ENCODE measurements at regions not wholly inside any gene's neighbourhood (a gene's known extent, or its start where the extent isn't known, plus 50 kb on each side); places are given as distances from the start of the nearest gene placed in this dataset.

DNA sequence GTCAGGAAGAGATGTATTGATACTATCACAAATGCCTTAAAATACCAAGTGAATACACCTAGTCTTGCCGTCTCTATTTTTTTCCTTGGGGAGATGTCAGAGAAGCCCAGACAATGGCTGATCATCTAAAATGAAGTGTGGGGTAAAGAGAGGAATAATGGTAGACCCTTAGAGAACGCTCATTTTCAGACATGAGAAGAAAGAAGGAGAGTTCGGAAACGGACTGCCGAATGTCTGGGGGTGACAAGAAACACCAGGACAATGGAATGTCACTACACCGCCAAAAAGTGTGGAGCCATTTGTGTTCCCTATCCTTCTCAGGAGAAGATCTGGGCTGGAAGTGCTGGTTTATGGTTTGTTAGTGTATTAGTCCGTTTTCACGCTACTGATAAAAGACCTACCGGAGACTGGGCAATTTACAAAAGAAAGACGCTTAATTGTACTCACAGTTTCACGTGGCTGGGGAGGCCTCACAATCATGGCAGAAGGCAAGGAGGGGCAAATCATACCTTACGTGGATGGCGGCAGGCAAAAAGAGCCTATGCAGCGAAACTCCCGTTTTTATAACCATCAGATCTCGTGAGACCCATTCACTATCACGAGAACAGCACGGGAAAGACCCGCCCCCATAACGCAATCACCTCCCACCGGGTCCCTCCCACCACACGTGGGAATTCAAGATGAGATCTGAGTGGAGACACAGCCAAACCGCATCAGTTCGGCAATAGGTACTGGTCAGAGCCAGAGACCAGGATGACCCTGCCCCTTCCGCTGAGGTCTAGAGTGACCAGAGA, 743.7 kb downstream of the GALR1 start:
- DNase-seq, result no peak
- Mint-ChIP-seq H3K4me3 (no peak overlapping the region), H3K36me3 (no peaks in the 10 kb centered on the region), H3K9me3 (peaks cover 3 to 18% (median 5%) of the 10 kb centered on the region in 7 donors), H3K27ac (no peak overlapping the region), H3K27me3 (ENCODE audit: low read depth in 3 of 3) (peaks cover 0 to 7% (median 0%) of the 10 kb centered on the region in 3 donors), H3K4me1 (no peaks in the 10 kb centered on the region)
- no peak overlapping the region for H2AFZ ChIP-seq (ENCODE audit: insufficient read depth, low read depth, low read length, poor library complexity, severe bottlenecking)
- no peaks in the 10 kb centered on the region for H3K36me3 ChIP-seq (replicated peaks in 1 of 2; ENCODE audit: control insufficient read depth in 1 of 2, insufficient read depth in 2 of 2, low read length in 2 of 2)
- no peak overlapping the region for H3K27ac ChIP-seq (ENCODE audit: low read depth in 1 of 2, low read length in 2 of 2)
- no peak overlapping the region for H3K4me3 ChIP-seq (replicated peaks in 1 of 3; ENCODE audit: low read depth in 2 of 3, low read length in 3 of 3)
- H3K9ac ChIP-seq (ENCODE audit: insufficient read depth, low read length, poor library complexity, severe bottlenecking), result no peak overlapping the region
- H3K4me2 ChIP-seq (replicated peaks; ENCODE audit: extremely low read depth, low read length, poor library complexity, severe bottlenecking), result no peak overlapping the region
- H3K4me1 ChIP-seq (ENCODE audit: control insufficient read depth in 1 of 2, insufficient read depth in 2 of 2, low read length in 2 of 2), result no peaks in the 10 kb centered on the region
- H3K79me2 ChIP-seq (ENCODE audit: insufficient read depth, low read length), result no peaks in the 10 kb centered on the region
- TF ChIP-seq, protein P1, sequence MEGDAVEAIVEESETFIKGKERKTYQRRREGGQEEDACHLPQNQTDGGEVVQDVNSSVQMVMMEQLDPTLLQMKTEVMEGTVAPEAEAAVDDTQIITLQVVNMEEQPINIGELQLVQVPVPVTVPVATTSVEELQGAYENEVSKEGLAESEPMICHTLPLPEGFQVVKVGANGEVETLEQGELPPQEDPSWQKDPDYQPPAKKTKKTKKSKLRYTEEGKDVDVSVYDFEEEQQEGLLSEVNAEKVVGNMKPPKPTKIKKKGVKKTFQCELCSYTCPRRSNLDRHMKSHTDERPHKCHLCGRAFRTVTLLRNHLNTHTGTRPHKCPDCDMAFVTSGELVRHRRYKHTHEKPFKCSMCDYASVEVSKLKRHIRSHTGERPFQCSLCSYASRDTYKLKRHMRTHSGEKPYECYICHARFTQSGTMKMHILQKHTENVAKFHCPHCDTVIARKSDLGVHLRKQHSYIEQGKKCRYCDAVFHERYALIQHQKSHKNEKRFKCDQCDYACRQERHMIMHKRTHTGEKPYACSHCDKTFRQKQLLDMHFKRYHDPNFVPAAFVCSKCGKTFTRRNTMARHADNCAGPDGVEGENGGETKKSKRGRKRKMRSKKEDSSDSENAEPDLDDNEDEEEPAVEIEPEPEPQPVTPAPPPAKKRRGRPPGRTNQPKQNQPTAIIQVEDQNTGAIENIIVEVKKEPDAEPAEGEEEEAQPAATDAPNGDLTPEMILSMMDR (IDR thresholded peaks at IDR 0.05), result no peak
- no peaks in the 10 kb centered on the region for H4K20me1 ChIP-seq (ENCODE audit: insufficient read depth, low read length)
- WGBS (ENCODE audit: insufficient coverage), result 90% methylated on average over 17 of the region's 25 CpGs
- peaks cover 0 to 4% of the 10 kb centered on the region in 2 donors for H3K9me3 ChIP-seq (replicated peaks in 1 of 2; ENCODE audit: control insufficient read depth in 1 of 2, insufficient read depth in 1 of 2, low read length in 2 of 2)
- H3K27me3 ChIP-seq (ENCODE audit: control insufficient read depth in 2 of 2, insufficient read depth in 2 of 2, low read length in 2 of 2), result no peaks in the 10 kb centered on the region
- intact Hi-C loops (cut with micrococcal nuclease), result no loop called here

DNA sequence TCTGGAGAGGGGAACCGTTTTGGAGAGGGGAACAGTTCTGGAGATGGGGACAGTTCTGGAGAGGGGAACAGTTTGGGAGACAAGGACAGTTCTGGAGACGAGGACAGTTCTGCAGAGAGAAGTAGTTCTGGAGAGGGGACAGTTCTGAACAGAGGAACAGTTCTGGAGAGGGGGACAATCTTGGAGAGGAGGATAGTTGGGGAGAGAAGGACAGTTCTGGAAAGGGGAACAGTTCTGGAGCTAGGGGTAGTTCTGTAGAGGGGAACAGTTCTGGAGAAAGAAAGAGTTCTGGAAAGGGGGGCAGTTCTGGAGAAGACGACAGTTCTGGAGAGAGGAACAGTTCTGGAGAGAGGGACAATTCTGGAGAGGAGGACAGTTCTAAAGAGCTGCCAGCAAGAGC, 745.9 kb downstream of the GALR1 start:
- Histone ChIP-seq H3K9me3 (replicated peaks in 1 of 2; ENCODE audit: control insufficient read depth in 1 of 2, insufficient read depth in 1 of 2, low read length in 2 of 2) (peaks cover 0 to 4% of the 10 kb centered on the region in 2 donors), H4K20me1 (ENCODE audit: insufficient read depth, low read length) (no peaks in the 10 kb centered on the region), H3K4me2 (replicated peaks; ENCODE audit: extremely low read depth, low read length, poor library complexity, severe bottlenecking) (no peak overlapping the region), H3K27me3 (ENCODE audit: control insufficient read depth in 2 of 2, insufficient read depth in 2 of 2, low read length in 2 of 2) (no peaks in the 10 kb centered on the region), H3K9ac (ENCODE audit: insufficient read depth, low read length, poor library complexity, severe bottlenecking) (no peak overlapping the region), H2AFZ (ENCODE audit: insufficient read depth, low read depth, low read length, poor library complexity, severe bottlenecking) (no peak overlapping the region), H3K36me3 (replicated peaks in 1 of 2; ENCODE audit: control insufficient read depth in 1 of 2, insufficient read depth in 2 of 2, low read length in 2 of 2) (no peaks in the 10 kb centered on the region), H3K4me1 (ENCODE audit: control insufficient read depth in 1 of 2, insufficient read depth in 2 of 2, low read length in 2 of 2) (no peaks in the 10 kb centered on the region), H3K4me3 (replicated peaks in 1 of 3; ENCODE audit: low read depth in 2 of 3, low read length in 3 of 3) (no peak overlapping the region), H3K79me2 (ENCODE audit: insufficient read depth, low read length) (no peaks in the 10 kb centered on the region), H3K27ac (ENCODE audit: low read depth in 1 of 2, low read length in 2 of 2) (no peak overlapping the region)
- peaks cover 0 to 7% (median 0%) of the 10 kb centered on the region in 3 donors for H3K27me3 Mint-ChIP-seq (ENCODE audit: low read depth in 3 of 3)
- H3K4me1 Mint-ChIP-seq, result no peaks in the 10 kb centered on the region
- intact Hi-C loops (cut with micrococcal nuclease), result no loop called here
- no peak for DNase-seq
- H3K27ac Mint-ChIP-seq, result peak overlapping the region in 1 of 7 donors; percentile 59
- whole genome bisulfite sequencing (ENCODE audit: insufficient coverage), result 82% methylated on average over 3 of the region's 3 CpGs
- H3K36me3 Mint-ChIP-seq, result no peaks in the 10 kb centered on the region
- H3K9me3 Mint-ChIP-seq, result peaks cover 2 to 22% (median 5%) of the 10 kb centered on the region in 7 donors
- TF ChIP-seq, protein P1 (IDR thresholded peaks at IDR 0.05), result no peak
- no peak overlapping the region for H3K4me3 Mint-ChIP-seq
